ENCODE measurements at regions not wholly inside any gene's neighbourhood (a gene's known extent, or its start where the extent isn't known, plus 50 kb on each side); places are given as distances from the start of the nearest gene placed in this dataset.
"Not testable (repeated sequence)": the region's sequence is repeated elsewhere in the genome, so short reads cannot be mapped to it uniquely, and the experiment has no call there.

DNA sequence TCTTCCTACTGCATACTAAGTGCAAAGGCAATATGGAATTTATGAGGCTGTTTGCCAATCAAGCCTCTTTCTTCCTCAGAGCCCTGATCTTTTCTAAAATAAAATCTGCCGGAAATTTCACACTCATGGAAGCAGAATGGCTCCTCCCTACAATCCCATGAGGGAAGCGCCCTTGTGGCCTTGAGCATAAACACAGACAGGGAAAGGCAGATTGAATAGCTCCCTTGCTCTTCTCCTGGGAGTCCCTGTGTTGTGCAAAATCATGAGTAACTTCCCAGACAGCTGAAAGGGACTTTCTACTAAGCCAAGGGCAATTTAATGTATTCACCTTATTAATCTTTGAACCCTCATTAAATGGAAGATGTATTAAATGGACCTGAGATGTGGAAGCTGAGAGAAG is 226.1 kb upstream of the PIK3R1 start:
- Histone ChIP-seq H3K9me3 (no peaks in the 10 kb centered on the region; the same call in 1 of the 2 replicates), H3K27me3 (ENCODE audit: low read depth) (no peaks in the 10 kb centered on the region), H3K4me3 (no peak overlapping the region), H3K36me3 (replicated peaks) (no peaks in the 10 kb centered on the region), H3K4me1 (no peaks in the 10 kb centered on the region)
- in situ Hi-C loops (cut with MboI; ENCODE audit: low sequenced_read_pairs): no loop called here
- no peak for DNase-seq (ENCODE audit: low spot score in 2 of 2)

DNA sequence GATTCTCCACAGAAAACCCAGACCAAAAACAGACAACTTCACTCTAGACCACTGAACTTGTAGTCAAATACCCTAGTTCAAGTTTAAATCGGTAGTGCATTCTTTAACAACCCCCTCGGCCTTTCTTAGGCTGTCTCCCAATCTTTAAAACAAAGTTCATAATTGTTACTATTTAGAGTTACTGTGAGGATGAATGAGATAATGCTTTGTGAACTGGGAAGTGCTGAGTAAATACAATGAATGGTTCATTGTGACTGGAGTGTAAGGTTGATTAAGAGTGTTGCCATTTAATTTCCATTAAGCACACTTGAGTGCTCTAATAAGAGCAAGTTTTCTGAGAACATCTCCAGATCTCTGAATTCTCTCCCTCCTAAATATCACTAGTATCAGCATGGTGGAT is 228.8 kb upstream of the PIK3R1 start:
- in situ Hi-C loops (cut with MboI; ENCODE audit: low sequenced_read_pairs): no loop called here
- DNase-seq (ENCODE audit: low spot score in 2 of 2): no peak
- Histone ChIP-seq H3K27me3 (ENCODE audit: low read depth) (no peaks in the 10 kb centered on the region), H3K36me3 (replicated peaks) (no peaks in the 10 kb centered on the region), H3K9me3 (no peaks in the 10 kb centered on the region), H3K4me1 (no peaks in the 10 kb centered on the region), H3K4me3 (no peak overlapping the region)

GRCh38 chr5:67985686-67986387 is 229.7 kb upstream of the PIK3R1 start:
- Histone ChIP-seq H3K36me3 (replicated peaks) (no peaks in the 10 kb centered on the region), H3K9me3 (no peaks in the 10 kb centered on the region), H3K27me3 (ENCODE audit: low read depth) (no peaks in the 10 kb centered on the region), H3K4me3 (no peak overlapping the region), H3K4me1 (no peaks in the 10 kb centered on the region)
- DNase-seq (ENCODE audit: low spot score in 2 of 2): no peak
- in situ Hi-C loops (cut with MboI; ENCODE audit: low sequenced_read_pairs): no loop called here

DNA sequence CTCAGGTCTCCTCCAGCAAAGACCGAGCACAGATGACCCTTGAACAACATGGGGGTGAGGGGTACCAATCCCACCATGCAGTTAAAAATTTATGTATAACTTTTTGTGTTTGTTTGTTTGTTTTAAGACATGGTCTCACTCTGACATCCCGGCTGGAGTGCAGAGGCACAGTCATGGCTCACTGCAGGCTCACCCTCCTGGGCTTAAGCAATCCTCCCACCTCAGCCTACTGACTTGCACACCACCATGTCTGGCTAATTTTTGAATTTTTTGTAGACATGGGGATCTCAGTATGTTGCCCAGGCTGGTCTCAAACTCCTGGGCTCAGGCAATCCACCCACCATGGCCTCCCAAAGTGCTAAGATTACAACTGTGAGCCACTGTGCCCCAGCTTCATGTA is 231.0 kb upstream of the PIK3R1 start:
- no peaks in the 10 kb centered on the region for H3K36me3 ChIP-seq (replicated peaks)
- H3K4me3 ChIP-seq: no peak overlapping the region
- no peaks in the 10 kb centered on the region for H3K27me3 ChIP-seq (ENCODE audit: low read depth)
- DNase-seq (ENCODE audit: low spot score in 2 of 2): no peak
- H3K9me3 ChIP-seq: no peaks in the 10 kb centered on the region
- in situ Hi-C loops (cut with MboI; ENCODE audit: low sequenced_read_pairs): no loop called here
- H3K4me1 ChIP-seq: no peaks in the 10 kb centered on the region

- H3K4me3 ChIP-seq: no peak overlapping the region
- no peaks in the 10 kb centered on the region for H3K36me3 ChIP-seq (replicated peaks)
- no peaks in the 10 kb centered on the region for H3K4me1 ChIP-seq
- H3K27me3 ChIP-seq (ENCODE audit: low read depth): no peaks in the 10 kb centered on the region
- DNase-seq (ENCODE audit: low spot score in 2 of 2): no peak
- H3K9me3 ChIP-seq: no peaks in the 10 kb centered on the region
- in situ Hi-C loops (cut with MboI; ENCODE audit: low sequenced_read_pairs): no loop called here
Measured at GRCh38 chr5:67983251-67984110, 232.1 kb upstream of the PIK3R1 start.

GRCh38 chr5:67982160-67982559 is 233.4 kb upstream of the PIK3R1 start:
- in situ Hi-C loops (cut with MboI; ENCODE audit: low sequenced_read_pairs); H3K36me3 ChIP-seq (replicated peaks); DNase-seq (ENCODE audit: low spot score in 2 of 2); H3K4me3 ChIP-seq; H3K27me3 ChIP-seq (ENCODE audit: low read depth); H3K9me3 ChIP-seq; H3K4me1 ChIP-seq: not testable (repeated sequence)

DNA sequence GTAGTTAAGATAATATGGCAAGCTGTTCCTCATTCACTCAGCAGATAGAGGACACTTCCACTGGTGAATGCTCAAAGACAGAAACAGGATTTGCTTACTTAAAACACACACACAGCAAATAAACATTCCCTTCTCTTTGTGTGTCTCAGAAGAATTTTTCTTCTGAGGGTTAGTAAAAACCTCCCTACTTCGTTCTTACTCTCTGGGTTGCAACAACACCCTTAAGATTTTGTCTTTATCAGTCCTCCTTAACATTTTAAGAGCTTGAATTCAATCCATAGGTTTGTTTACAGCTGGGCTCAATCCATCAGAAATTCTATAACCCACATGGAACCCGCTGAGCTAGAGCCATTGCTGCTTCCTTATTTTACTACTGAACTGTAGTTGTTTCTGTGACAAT is 237.4 kb upstream of the PIK3R1 start:
- H3K4me1 ChIP-seq: no peaks in the 10 kb centered on the region
- in situ Hi-C loops (cut with MboI; ENCODE audit: low sequenced_read_pairs): no loop called here

DNA sequence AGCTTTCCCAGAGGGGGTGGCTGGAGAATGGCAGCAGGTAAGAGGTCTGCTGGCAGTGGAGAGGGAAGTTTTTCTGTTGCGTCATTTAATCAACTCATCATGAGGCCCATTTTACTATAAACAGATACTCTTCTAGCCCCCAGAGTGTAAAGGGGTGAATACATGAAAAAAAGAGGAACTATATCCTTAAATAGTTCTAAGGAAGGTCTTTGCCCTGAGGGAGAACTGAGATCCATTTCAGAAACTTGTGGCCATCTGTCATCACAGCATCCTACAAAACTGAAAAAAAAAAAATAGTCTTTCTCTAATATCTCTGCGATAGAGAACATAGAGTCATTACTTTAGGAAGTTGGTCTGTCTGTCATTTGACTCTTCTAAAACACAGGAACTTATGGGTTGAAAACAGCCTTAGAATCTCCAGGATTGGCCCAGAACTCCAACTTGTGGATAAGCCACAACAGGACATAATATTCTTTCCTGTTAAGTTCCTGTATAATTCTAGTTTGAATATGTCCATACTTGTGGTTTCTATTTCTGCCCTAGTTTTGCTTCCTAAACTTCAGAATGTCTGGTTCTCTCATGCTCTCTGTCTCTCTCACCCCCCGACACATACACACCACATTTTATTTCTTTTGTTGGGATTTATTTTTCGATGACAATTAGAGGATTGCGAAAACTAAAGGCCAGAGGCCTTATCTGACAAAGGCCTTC is 238.5 kb upstream of the PIK3R1 start:
- DNase-seq (ENCODE audit: low spot score in 2 of 2): no peak
- Histone ChIP-seq H3K4me1 (no peaks in the 10 kb centered on the region), H3K36me3 (replicated peaks) (no peaks in the 10 kb centered on the region), H3K9me3 (no peaks in the 10 kb centered on the region), H3K27me3 (ENCODE audit: low read depth) (no peaks in the 10 kb centered on the region; the same call in 1 of the 2 replicates), H3K4me3 (no peak overlapping the region)
- in situ Hi-C loops (cut with MboI; ENCODE audit: low sequenced_read_pairs): no loop called here

More for the DNA sequence above, 237.4 kb upstream of the PIK3R1 start:
- DNase-seq (ENCODE audit: low spot score in 2 of 2): no peak
- no peak overlapping the region for H3K4me3 ChIP-seq
- no peaks in the 10 kb centered on the region; the same call in 1 of the 2 replicates for H3K27me3 ChIP-seq (ENCODE audit: low read depth)
- no peaks in the 10 kb centered on the region for H3K9me3 ChIP-seq
- no peaks in the 10 kb centered on the region for H3K36me3 ChIP-seq (replicated peaks)

DNA sequence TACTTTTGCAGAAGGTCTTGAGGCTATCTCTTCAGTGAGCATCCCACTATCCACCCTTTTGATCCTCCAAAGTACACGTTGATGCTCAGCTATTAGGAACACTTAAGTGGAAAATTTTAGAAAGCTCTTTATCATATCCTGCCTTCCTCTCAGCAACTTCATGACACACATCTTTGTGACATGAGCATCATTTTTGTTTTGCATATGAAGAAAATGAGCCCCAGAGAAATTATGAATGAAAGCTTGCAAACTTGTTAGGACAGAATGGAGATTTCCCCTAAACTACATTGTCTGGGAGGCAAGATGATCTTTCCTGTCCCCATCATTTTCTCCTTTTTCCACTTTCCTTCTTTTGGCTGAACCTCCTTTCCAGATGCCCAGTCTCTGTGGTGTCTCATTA is 239.4 kb upstream of the PIK3R1 start:
- Histone ChIP-seq H3K4me1 (no peaks in the 10 kb centered on the region), H3K9me3 (no peaks in the 10 kb centered on the region), H3K4me3 (no peak overlapping the region), H3K36me3 (replicated peaks) (no peaks in the 10 kb centered on the region), H3K27me3 (ENCODE audit: low read depth) (no peaks in the 10 kb centered on the region; the same call in 1 of the 2 replicates)
- in situ Hi-C loops (cut with MboI; ENCODE audit: low sequenced_read_pairs): no loop called here
- DNase-seq (ENCODE audit: low spot score in 2 of 2): no peak

- H3K9me3 ChIP-seq: no peaks in the 10 kb centered on the region
- H3K27me3 ChIP-seq (ENCODE audit: low read depth): no peaks in the 10 kb centered on the region; the same call in 1 of the 2 replicates
- H3K4me1 ChIP-seq: no peaks in the 10 kb centered on the region
- in situ Hi-C loops (cut with MboI; ENCODE audit: low sequenced_read_pairs): no loop called here
- DNase-seq (ENCODE audit: low spot score in 2 of 2): no peak
- no peaks in the 10 kb centered on the region for H3K36me3 ChIP-seq (replicated peaks)
- no peak overlapping the region for H3K4me3 ChIP-seq
Measured at GRCh38 chr5:67974471-67974870, 241.1 kb upstream of the PIK3R1 start.

DNA sequence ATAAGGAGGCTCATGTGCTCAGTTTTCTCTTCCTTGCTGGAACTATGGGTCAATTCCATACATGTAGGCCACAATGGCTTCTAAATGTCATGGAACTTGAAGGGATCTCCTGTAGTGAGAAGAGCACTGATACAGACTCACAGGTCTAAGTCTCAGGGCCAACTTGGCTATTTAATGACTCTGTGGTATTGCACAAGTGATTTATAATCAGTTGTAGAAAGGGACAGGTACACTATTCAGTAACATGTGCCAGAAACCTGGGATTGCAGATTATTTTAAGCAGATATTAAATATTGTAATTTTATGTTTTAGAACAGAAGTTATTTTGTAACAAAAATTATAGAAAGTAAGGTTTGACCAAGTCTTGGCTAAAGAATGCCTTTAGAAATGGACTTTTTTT is 241.5 kb upstream of the PIK3R1 start:
- in situ Hi-C loops (cut with MboI; ENCODE audit: low sequenced_read_pairs): no loop called here
- DNase-seq (ENCODE audit: low spot score in 2 of 2): no peak
- H3K9me3 ChIP-seq: no peaks in the 10 kb centered on the region
- no peaks in the 10 kb centered on the region for H3K36me3 ChIP-seq (replicated peaks)
- no peaks in the 10 kb centered on the region for H3K4me1 ChIP-seq
- H3K27me3 ChIP-seq (ENCODE audit: low read depth): no peaks in the 10 kb centered on the region; the same call in 1 of the 2 replicates
- no peak overlapping the region for H3K4me3 ChIP-seq

GRCh38 chr5:67971971-67972821 is 243.4 kb upstream of the PIK3R1 start:
- Histone ChIP-seq H3K27me3 (ENCODE audit: low read depth) (no peaks in the 10 kb centered on the region), H3K36me3 (replicated peaks) (no peaks in the 10 kb centered on the region), H3K9me3 (no peaks in the 10 kb centered on the region), H3K4me3 (no peak overlapping the region), H3K4me1 (no peaks in the 10 kb centered on the region)
- in situ Hi-C loops (cut with MboI; ENCODE audit: low sequenced_read_pairs): no loop called here
- no peak for DNase-seq (ENCODE audit: low spot score in 2 of 2)

GRCh38 chr5:67971223-67971830 is 244.2 kb upstream of the PIK3R1 start:
- Histone ChIP-seq H3K36me3 (replicated peaks) (no peaks in the 10 kb centered on the region), H3K9me3 (no peaks in the 10 kb centered on the region), H3K4me3 (no peak overlapping the region), H3K27me3 (ENCODE audit: low read depth) (no peaks in the 10 kb centered on the region), H3K4me1 (no peaks in the 10 kb centered on the region)
- in situ Hi-C loops (cut with MboI; ENCODE audit: low sequenced_read_pairs): no loop called here
- DNase-seq (ENCODE audit: low spot score in 2 of 2): no peak

All from HAP-1 (cell line).